Chondrocyte (in vitro differentiated cells): ENCODE measurements at regions not wholly inside any gene's neighbourhood (a gene's known extent, or its start where the extent isn't known, plus 50 kb on each side); places are given as distances from the start of the nearest gene placed in this dataset.
"Not testable (repeated sequence)": the region's sequence is repeated elsewhere in the genome, so short reads cannot be mapped to it uniquely, and the experiment has no call there.

ENCODE experiments used
- DNase-seq: peaks from one replicate; pipeline ENCODE4 v3.0.0; 2021; ENCODE audit warnings: mixed read lengths, low spot score
- H3K27ac Mint-ChIP-seq: one replicate; pipeline ENCODE4 v1.8.0; 2021; ENCODE audit warnings: mild to moderate bottlenecking, moderate library complexity, mixed read lengths; ENCODE audit not compliant: unreplicated experiment
- H3K27me3 Mint-ChIP-seq: 2 replicates; pipeline ENCODE4 v1.8.0; 2021; ENCODE audit warnings: low read depth, mixed read lengths
- H3K36me3 Mint-ChIP-seq: 2 replicates; pipeline ENCODE4 v1.8.0; 2021; ENCODE audit warnings: low read depth, mixed read lengths
- H3K4me1 Mint-ChIP-seq: 2 replicates; pipeline ENCODE4 v1.8.0; 2021; ENCODE audit warnings: low read depth, mild to moderate bottlenecking, mixed read lengths
- H3K4me3 Mint-ChIP-seq: one replicate; pipeline ENCODE4 v1.8.0; 2021; ENCODE audit warnings: mild to moderate bottlenecking, moderate library complexity, mixed read lengths; ENCODE audit not compliant: unreplicated experiment
- H3K9me3 Mint-ChIP-seq: 2 replicates; pipeline ENCODE4 v1.8.0; 2021; ENCODE audit warnings: low read depth, mixed read lengths
- TF ChIP-seq, protein P1 (sequence below): fragments of 200-600 bp; sonication (generic); IDR thresholded peaks from 2 replicates; pipeline ENCODE4 v1.5.0; 2021; ENCODE audit warnings: antibody characterized with exemption, mild to moderate bottlenecking, moderate library complexity

DNA sequence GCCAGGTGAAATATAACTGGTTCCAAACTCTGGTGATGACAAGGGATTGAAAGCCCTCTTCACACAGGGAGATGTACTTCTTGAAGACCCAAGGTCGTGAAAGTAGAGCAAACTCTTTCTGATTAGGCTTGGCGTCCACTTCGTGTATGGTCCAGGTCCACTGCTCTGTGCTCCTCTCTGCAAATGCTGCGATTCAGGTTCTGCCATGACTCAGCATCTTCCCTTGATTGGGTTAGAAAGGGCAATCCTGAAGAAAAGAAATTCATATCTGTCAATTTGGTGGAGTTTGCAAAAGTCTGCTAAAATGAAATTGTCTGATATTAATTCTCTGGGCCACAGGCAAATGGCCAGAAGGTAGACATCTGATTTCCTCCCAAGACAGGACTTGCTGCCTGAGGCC, 431.4 kb downstream of the ACTR3B start:
- Mint-ChIP-seq H3K4me1 (no peaks in the 10 kb centered on the region), H3K9me3 (peaks cover 52% of the 10 kb centered on the region), H3K36me3 (no peaks in the 10 kb centered on the region), H3K27me3 (no peaks in the 10 kb centered on the region), H3K4me3 (no peak overlapping the region), H3K27ac (no peak overlapping the region)
- no peak for DNase-seq
- TF ChIP-seq, protein P1, sequence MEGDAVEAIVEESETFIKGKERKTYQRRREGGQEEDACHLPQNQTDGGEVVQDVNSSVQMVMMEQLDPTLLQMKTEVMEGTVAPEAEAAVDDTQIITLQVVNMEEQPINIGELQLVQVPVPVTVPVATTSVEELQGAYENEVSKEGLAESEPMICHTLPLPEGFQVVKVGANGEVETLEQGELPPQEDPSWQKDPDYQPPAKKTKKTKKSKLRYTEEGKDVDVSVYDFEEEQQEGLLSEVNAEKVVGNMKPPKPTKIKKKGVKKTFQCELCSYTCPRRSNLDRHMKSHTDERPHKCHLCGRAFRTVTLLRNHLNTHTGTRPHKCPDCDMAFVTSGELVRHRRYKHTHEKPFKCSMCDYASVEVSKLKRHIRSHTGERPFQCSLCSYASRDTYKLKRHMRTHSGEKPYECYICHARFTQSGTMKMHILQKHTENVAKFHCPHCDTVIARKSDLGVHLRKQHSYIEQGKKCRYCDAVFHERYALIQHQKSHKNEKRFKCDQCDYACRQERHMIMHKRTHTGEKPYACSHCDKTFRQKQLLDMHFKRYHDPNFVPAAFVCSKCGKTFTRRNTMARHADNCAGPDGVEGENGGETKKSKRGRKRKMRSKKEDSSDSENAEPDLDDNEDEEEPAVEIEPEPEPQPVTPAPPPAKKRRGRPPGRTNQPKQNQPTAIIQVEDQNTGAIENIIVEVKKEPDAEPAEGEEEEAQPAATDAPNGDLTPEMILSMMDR: no peak

DNA sequence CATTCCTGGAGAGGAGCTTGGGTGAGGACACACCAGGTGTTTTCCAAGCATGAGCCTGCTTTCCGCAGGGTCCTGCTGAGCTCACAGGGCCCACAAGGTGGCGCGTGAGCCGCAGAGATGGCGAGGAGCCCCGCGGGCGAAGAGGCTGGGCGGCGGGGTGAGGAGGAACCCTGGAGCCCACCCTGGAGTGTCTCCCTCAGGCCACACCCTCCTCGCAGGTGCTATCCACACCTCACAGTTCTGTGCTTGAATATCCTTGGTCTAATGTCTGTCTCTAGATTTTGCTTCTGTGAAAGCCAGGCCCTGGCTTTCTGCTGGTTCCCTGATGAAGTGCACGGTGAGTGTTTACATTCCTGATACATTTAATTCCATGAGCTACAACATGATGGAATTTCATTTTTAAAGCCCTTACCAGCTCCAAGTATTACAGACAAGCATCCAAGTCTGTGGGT, 433.6 kb downstream of the ACTR3B start:
- TF ChIP-seq, protein P1: peak; percentile 24
- no peaks in the 10 kb centered on the region for H3K27me3 Mint-ChIP-seq
- no peak overlapping the region for H3K4me3 Mint-ChIP-seq
- no peak overlapping the region for H3K27ac Mint-ChIP-seq
- no peaks in the 10 kb centered on the region for H3K4me1 Mint-ChIP-seq
- no peaks in the 10 kb centered on the region for H3K36me3 Mint-ChIP-seq
- no peak for DNase-seq
- H3K9me3 Mint-ChIP-seq: peaks cover 55% of the 10 kb centered on the region

DNA sequence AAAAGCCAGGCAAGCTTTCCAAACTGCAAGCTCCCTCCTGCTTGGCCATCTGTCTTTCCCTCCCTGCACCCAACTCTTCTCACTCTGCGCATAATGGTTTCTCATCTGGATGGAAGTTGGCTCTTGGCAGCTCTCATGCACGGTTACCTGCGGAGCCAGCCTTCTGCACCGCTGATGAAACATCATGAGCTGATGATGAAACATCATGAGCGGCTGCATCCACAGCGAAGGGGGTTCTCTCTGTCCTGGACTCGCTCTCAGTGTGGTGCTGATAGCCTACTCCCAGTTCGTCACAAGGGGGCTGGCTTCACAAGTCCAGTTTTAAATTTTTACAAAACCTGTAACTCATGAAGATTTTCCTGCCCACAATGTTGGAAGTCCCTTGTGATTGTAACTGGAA, 457.5 kb downstream of the ACTR3B start:
- Mint-ChIP-seq H3K27ac (no peak overlapping the region), H3K4me1 (no peaks in the 10 kb centered on the region), H3K4me3 (no peak overlapping the region), H3K36me3 (peaks cover 4% of the 10 kb centered on the region), H3K27me3 (no peaks in the 10 kb centered on the region), H3K9me3 (peaks cover 71% of the 10 kb centered on the region)
- TF ChIP-seq, protein P1: no peak
- no peak for DNase-seq

DNA sequence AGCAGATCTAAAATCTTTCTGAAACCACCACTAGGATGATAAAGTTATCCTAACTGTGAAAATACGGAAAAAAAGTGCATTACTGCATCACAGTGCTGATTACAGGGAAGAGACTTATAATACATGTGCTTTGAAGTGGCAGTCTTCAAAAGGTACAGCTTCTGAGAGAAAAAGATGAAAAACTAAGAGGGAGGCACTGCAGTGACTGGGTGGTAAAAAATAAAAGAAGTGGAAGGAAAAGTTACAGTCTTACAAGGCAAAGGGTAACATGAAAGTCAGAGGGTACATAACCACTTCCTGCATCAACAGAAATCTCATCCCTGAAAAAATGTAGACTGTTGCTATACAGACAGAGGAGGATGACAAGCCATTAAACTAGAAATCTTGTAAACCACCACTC, 465.3 kb downstream of the ACTR3B start:
- Mint-ChIP-seq H3K27ac (no peak overlapping the region), H3K9me3 (peaks cover 66% of the 10 kb centered on the region), H3K36me3 (no peaks in the 10 kb centered on the region), H3K27me3 (no peaks in the 10 kb centered on the region), H3K4me3 (no peak overlapping the region), H3K4me1 (no peaks in the 10 kb centered on the region)
- TF ChIP-seq, protein P1: no peak
- no peak for DNase-seq

DNA sequence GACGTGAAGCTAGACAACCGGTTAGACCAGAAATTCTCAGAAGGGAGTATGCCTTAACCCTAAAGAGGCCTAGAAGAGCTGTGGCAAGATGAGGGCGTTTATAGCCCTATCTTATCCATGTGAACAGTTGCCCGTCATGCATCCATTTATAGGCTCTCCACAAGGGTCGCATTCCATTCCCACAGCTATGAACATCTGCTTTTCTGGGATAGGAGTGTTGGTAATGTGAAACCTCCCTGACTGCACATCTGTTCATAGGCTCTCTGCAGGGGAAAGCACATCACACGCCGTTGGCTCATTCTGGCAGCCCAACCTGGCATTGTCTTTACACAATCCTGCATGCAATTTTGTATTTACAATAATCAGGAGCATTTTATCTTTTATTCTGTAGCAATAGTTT, 485.6 kb downstream of the ACTR3B start:
- not testable (repeated sequence) for H3K36me3 Mint-ChIP-seq, H3K27ac Mint-ChIP-seq, DNase-seq, H3K4me1 Mint-ChIP-seq, H3K4me3 Mint-ChIP-seq, H3K27me3 Mint-ChIP-seq
- H3K9me3 Mint-ChIP-seq: peaks cover 34% of the 10 kb centered on the region

DNA sequence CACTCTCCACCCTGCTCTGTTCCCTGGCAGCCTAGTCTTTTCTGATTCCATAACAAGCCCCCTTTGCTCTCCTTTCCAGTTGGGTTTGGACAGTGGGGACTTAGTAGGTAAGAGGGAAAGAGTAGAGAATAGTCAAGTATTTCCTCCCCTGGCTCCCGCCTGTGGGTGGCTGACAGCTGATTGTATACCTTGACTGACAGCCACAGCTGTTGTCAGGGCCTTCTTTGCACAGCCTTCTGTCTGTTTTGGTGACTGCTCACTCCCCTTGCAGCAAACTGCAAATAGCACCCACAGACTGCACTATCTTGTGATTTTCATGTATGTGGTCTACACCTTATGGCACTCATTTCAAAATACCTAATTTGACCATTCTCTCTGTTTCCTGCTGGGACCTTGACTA, 486.3 kb downstream of the ACTR3B start:
- Mint-ChIP-seq H3K36me3 (no peaks in the 10 kb centered on the region), H3K9me3 (peaks cover 35% of the 10 kb centered on the region), H3K4me3 (no peak overlapping the region), H3K27me3 (no peaks in the 10 kb centered on the region), H3K27ac (no peak overlapping the region), H3K4me1 (no peaks in the 10 kb centered on the region)
- no peak for DNase-seq
- TF ChIP-seq, protein P1: no peak
